A673 (cell line): ENCODE measurements at regions not wholly inside any gene's neighbourhood (a gene's known extent, or its start where the extent isn't known, plus 50 kb on each side); places are given as distances from the start of the nearest gene placed in this dataset.

Experiments used
- EZH2 ChIP-seq: fragments of 200-600 bp; sonication (generic); IDR thresholded peaks from 2 replicates; pipeline ENCODE4 v1.6.1; 2017; ENCODE audit warnings: borderline replicate concordance, low read depth, mild to moderate bottlenecking, mixed read lengths, antibody characterized with exemption, low read length; ENCODE audit not compliant: poor library complexity, severe bottlenecking
- TF ChIP-seq, protein P1 (sequence below): fragments of 300-800, 200-600 bp; sonication (generic); conservative IDR thresholded peaks from 2 replicates; pipeline ENCODE4 v1.5.1; 2017; ENCODE audit warnings: low read depth, mild to moderate bottlenecking, antibody characterized with exemption, low read length, moderate library complexity, mixed read lengths

GRCh38 chr5:8844847-8845246, 701.0 kb downstream of the SEMA5A start:
- TF ChIP-seq, protein P1, sequence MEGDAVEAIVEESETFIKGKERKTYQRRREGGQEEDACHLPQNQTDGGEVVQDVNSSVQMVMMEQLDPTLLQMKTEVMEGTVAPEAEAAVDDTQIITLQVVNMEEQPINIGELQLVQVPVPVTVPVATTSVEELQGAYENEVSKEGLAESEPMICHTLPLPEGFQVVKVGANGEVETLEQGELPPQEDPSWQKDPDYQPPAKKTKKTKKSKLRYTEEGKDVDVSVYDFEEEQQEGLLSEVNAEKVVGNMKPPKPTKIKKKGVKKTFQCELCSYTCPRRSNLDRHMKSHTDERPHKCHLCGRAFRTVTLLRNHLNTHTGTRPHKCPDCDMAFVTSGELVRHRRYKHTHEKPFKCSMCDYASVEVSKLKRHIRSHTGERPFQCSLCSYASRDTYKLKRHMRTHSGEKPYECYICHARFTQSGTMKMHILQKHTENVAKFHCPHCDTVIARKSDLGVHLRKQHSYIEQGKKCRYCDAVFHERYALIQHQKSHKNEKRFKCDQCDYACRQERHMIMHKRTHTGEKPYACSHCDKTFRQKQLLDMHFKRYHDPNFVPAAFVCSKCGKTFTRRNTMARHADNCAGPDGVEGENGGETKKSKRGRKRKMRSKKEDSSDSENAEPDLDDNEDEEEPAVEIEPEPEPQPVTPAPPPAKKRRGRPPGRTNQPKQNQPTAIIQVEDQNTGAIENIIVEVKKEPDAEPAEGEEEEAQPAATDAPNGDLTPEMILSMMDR = no peak
- no peak for TF ChIP-seq EZH2
